Endothelial cell of umbilical vein (primary cell): ENCODE measurements at regions not wholly inside any gene's neighbourhood (a gene's known extent, or its start where the extent isn't known, plus 50 kb on each side); places are given as distances from the start of the nearest gene placed in this dataset.

Experiments
- BruUV-seq: library from RNA; stranded (reverse); fragments of 400-500 nt; replicated peaks from 2 replicates; lab custom pipeline; 2021; lab: Mats Ljungman, UMichigan
- CTCF ChIA-PET: fragments of 300-600, 350-600 bp; sonication (Branson Sonifier 250); formaldehyde crosslinking; loops from one replicate; lab custom pipeline; 2021; ENCODE audit warnings: antibody characterized with exemption, inconsistent platforms; lab: Charles Lee
- POLR2A ChIA-PET: fragments of 300-600, 350-600 bp; sonication (Branson Sonifier 250); formaldehyde crosslinking; loops from one replicate; lab custom pipeline; 2021; ENCODE audit warnings: antibody characterized with exemption, inconsistent platforms; lab: Charles Lee
- DNase-seq: peaks from one replicate; pipeline ENCODE4 v3.0.0-alpha.2; 2011; ENCODE audit warnings: low read depth, low spot score
- FAIRE-seq: peaks from 2 replicates; lab custom pipeline; 2011; peaks lifted over from hg19 to GRCh38; lab: Jason Lieb, UNC
- H2AFZ ChIP-seq: 2 replicates; pipeline ENCODE4 v1.6.0; 2012; ENCODE audit warnings: low read depth, low read length, control low read depth, inconsistent platforms
- H3K27ac ChIP-seq: 2 replicates; pipeline ENCODE4 v1.5.1; 2011; ENCODE audit warnings: low read depth, mild to moderate bottlenecking, control low read depth, low read length, moderate library complexity; ENCODE audit not compliant: insufficient read depth
- H3K27me3 ChIP-seq, 2 experiments: 2 replicates each; pipeline versions ENCODE4 v1.6.0 to v1.6.1; 2011; ENCODE audit warnings: low read length in 2 of 2, mixed read lengths in 1 of 2; ENCODE audit not compliant: control insufficient read depth in 2 of 2, insufficient read depth in 2 of 2
- H3K36me3 ChIP-seq, 2 experiments: 2 replicates in 1 of 2; 3 replicates in 1 of 2; pipeline ENCODE4 v1.5.1; 2011; ENCODE audit warnings: low read length in 2 of 2, mild to moderate bottlenecking in 1 of 2, moderate library complexity in 1 of 2; ENCODE audit not compliant: control insufficient read depth in 2 of 2, insufficient read depth in 2 of 2; ENCODE audit errors: extremely low read depth in 1 of 2
- H3K4me1 ChIP-seq: 3 replicates; pipeline ENCODE4 v1.5.1; 2011; ENCODE audit warnings: mild to moderate bottlenecking, low read length; ENCODE audit not compliant: control insufficient read depth, insufficient read depth; ENCODE audit errors: extremely low read depth
- H3K4me2 ChIP-seq: 2 replicates; pipeline ENCODE4 v1.6.1; 2011; ENCODE audit warnings: low read length, control low read depth, mixed read lengths; ENCODE audit not compliant: insufficient read depth
- H3K4me3 ChIP-seq, 3 experiments: fragments of 200-600 bp in 1 of 3; sonication (generic), shearing (Covaris generic) in 1 of 3; replicated peaks in 1 of 3; 2 replicates each; pipeline ENCODE4 v1.5.1; 2011 to 2016; ENCODE audit warnings: control low read depth in 3 of 3, low read length in 3 of 3, mild to moderate bottlenecking in 2 of 3, inconsistent platforms in 1 of 3, low read depth in 1 of 3, moderate library complexity in 1 of 3; ENCODE audit not compliant: insufficient read depth in 1 of 3
- H3K79me2 ChIP-seq: 2 replicates; pipeline ENCODE4 v1.6.0; 2012; ENCODE audit warnings: low read length, inconsistent platforms; ENCODE audit not compliant: control insufficient read depth, insufficient read depth
- H3K9ac ChIP-seq: replicated peaks from 2 replicates; pipeline ENCODE3; 2011; ENCODE audit warnings: low read length, control low read depth; ENCODE audit not compliant: insufficient read depth; ENCODE audit errors: extremely low read depth
- H3K9me1 ChIP-seq: replicated peaks from 3 replicates; pipeline ENCODE4 v1.6.0; 2011; ENCODE audit warnings: mild to moderate bottlenecking, low read length; ENCODE audit not compliant: control insufficient read depth, insufficient read depth; ENCODE audit errors: extremely low read depth
- H3K9me3 ChIP-seq: replicated peaks from 2 replicates; pipeline ENCODE4 v1.5.1; 2012; ENCODE audit warnings: low read length, inconsistent platforms; ENCODE audit not compliant: control insufficient read depth, insufficient read depth
- H4K20me1 ChIP-seq: replicated peaks from 2 replicates; pipeline ENCODE3; 2011; ENCODE audit warnings: mild to moderate bottlenecking, low read length; ENCODE audit not compliant: control insufficient read depth, insufficient read depth; ENCODE audit errors: extremely low read depth
- CTCF ChIP-seq, 2 donors: IDR thresholded peaks; 1 replicate in 1 of 2; 2 replicates in 1 of 2; pipeline ENCODE4 v1.5.1; 2011; ENCODE audit warnings: low read length in 2 of 2, mild to moderate bottlenecking in 2 of 2, moderate library complexity in 2 of 2, control low read depth in 1 of 2, inconsistent platforms in 1 of 2, low read depth in 1 of 2; ENCODE audit not compliant: insufficient read depth in 1 of 2; ENCODE audit errors: extremely low read depth in 1 of 2
- EZH2 ChIP-seq: IDR thresholded peaks from 2 replicates; pipeline ENCODE4 v1.6.1; 2012; ENCODE audit warnings: borderline replicate concordance, low read depth, mild to moderate bottlenecking, moderate library complexity, low read length, inconsistent platforms; ENCODE audit not compliant: severe bottlenecking
- FOS ChIP-seq: IDR thresholded peaks from 2 replicates; pipeline ENCODE4 v1.6.1; 2011; ENCODE audit warnings: mild to moderate bottlenecking, low read length, moderate library complexity, borderline replicate concordance; ENCODE audit not compliant: insufficient read depth
- GATA2 ChIP-seq: IDR thresholded peaks from 2 replicates; pipeline ENCODE4 v1.7.0; 2011; ENCODE audit warnings: low read depth, mild to moderate bottlenecking, moderate library complexity, mixed read lengths, low read length; ENCODE audit not compliant: insufficient read length, insufficient read depth
- JUN ChIP-seq: IDR thresholded peaks from 2 replicates; pipeline ENCODE4 v1.6.1; 2011; ENCODE audit warnings: borderline replicate concordance, low read depth; ENCODE audit not compliant: insufficient read length, insufficient read depth
- dilution Hi-C: fragments of 300-500 bp; cut with MboI; formaldehyde crosslinking; loops from one replicate; pipeline ENCODE4 v1.15.0; 2019; ENCODE audit warnings: low sequenced_read_pairs; ENCODE audit not compliant: extremely low pct_ligation_motif_present
- intact Hi-C: fragments of 100-400 bp; cut with micrococcal nuclease; formaldehyde crosslinking; loops from one replicate; pipeline ENCODE4 v1.10.0; 2022

- Histone ChIP-seq H3K9me3 (no peaks in the 10 kb centered on the region), H3K4me1 (no peaks in the 10 kb centered on the region), H3K9ac (no peak overlapping the region), H3K27ac (no peak overlapping the region), H2AFZ (no peak overlapping the region), H3K9me1 (no peaks in the 10 kb centered on the region), H3K4me3 (no peak overlapping the region), H3K36me3 (no peaks in the 10 kb centered on the region), H4K20me1 (no peaks in the 10 kb centered on the region), H3K79me2 (no peaks in the 10 kb centered on the region), H3K27me3 (no peaks in the 10 kb centered on the region), H3K4me2 (no peak overlapping the region)
- intact Hi-C loops, result no loop called here
- ChIA-PET CTCF (no interaction called here), POLR2A (no interaction called here)
- TF ChIP-seq EZH2, result no peak
- no peak for TF ChIP-seq FOS
- no peak for TF ChIP-seq JUN
- no peak for TF ChIP-seq CTCF (IDR thresholded peaks at IDR 0.05; ENCODE audit: extremely low read depth in 1 of 2, insufficient read depth in 1 of 2, low read depth in 1 of 2, low read length in 2 of 2)
- no peak for TF ChIP-seq GATA2
- BruUV-seq, result no TSS peak
- FAIRE-seq (no peak), DNase-seq (no peak)
- dilution Hi-C loops, result no loop called here
These were observed 127.8 kb upstream of the RFLNA start for GRCh38 chr12:124167141-124167540.
